ENCODE measurements at regions not wholly inside any gene's neighbourhood (a gene's known extent, or its start where the extent isn't known, plus 50 kb on each side); places are given as distances from the start of the nearest gene placed in this dataset.
A peak's percentile ranks its signal among the peaks of the same experiment; 100 is the strongest.

GRCh38 chr12:127455347-127456265 lies 811.4 kb upstream of the TMEM132C start (continued):
- TF ChIP-seq SRF (IDR thresholded peaks at IDR 0.05; ENCODE audit: low read depth, low read length) (no peak), NANOG (IDR thresholded peaks at IDR 0.05; ENCODE audit: insufficient read depth, low read depth, low read length, poor library complexity, severe bottlenecking) (no peak), SIN3A (conservative IDR thresholded peaks at IDR 0.05 in 1 of 2, IDR thresholded peaks at IDR 0.05 in 1 of 2; ENCODE audit: low read depth in 1 of 2, low read length in 2 of 2) (no peak), EZH2 (IDR thresholded peaks at IDR 0.05; ENCODE audit: low read depth, low read length, severe bottlenecking) (peak; percentile 44), PHF8 (conservative IDR thresholded peaks at IDR 0.05; ENCODE audit: low read depth, low read length) (no peak), MAX (IDR thresholded peaks at IDR 0.05) (0 out of 2 replicates have a peak, but pooled peaks have one; percentile 6), ATF2 (IDR thresholded peaks at IDR 0.05; ENCODE audit: low read length) (no peak), CTCF (IDR thresholded peaks at IDR 0.05; ENCODE audit: control extremely low read depth in 1 of 3, insufficient read depth in 1 of 3, low read depth in 1 of 3, low read length in 3 of 3) (peak; percentile 48 to 62 (median 51)), KDM4A (IDR thresholded peaks at IDR 0.05; ENCODE audit: low read depth, low read length, severe bottlenecking) (peak; percentile 93), E2F6 (IDR thresholded peaks at IDR 0.05) (peak; percentile 13; the same call in 1 of the 2 replicates)
